ENCODE measurements at regions not wholly inside any gene's neighbourhood (a gene's known extent, or its start where the extent isn't known, plus 50 kb on each side); places are given as distances from the start of the nearest gene placed in this dataset.

DNA sequence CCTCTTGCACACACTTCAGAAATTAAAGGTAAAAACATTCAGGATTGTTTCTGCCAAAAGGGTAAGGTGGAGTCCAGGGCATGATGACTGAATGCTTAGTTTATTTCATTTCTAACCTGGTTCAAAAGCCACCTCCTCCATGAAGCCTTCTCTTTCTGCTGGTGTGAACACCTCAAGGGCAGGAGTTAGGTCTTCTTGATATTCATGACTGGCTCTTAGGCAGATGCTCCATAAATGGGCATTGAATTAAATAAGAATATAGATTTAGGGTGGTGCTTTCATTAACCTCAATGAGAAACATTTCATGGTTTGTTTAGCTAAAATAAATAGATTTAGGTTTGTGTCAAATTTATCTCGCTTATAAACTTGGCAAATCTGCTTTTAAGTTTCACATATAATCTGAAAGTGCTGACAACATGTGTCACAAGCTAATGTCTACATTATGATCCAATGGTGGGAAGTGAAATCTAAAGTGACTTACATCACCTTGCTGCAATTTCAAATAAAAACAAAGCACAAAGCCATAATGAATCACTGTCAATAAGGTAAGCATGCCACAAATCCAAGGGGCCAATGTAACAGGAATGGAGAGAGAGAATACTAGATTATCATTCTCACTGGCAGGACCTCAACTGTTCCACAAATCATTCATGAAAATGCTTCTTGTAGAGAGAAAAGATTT lies 72.7 kb upstream of the GRIP1 start (continued):
- TF ChIP-seq ZNF740 (CRISPR knock-in tag; IDR thresholded peaks at IDR 0.05) (no peak), MEIS1 (CRISPR knock-in tag; IDR thresholded peaks at IDR 0.05; ENCODE audit: borderline replicate concordance) (no peak)

- Histone ChIP-seq H3K27me3 (ENCODE audit: control insufficient read depth in 1 of 2, insufficient read depth in 2 of 2, low read length in 2 of 2) (no peaks in the 10 kb centered on the region), H3K27ac (ENCODE audit: extremely low read length, insufficient read depth, low read length) (no peak overlapping the region), H3K4me3 (replicated peaks in 1 of 3; ENCODE audit: insufficient read depth in 1 of 3, low read depth in 2 of 3, low read length in 3 of 3) (no peak overlapping the region), H3K36me3 (replicated peaks in 1 of 2; ENCODE audit: control insufficient read depth in 1 of 2, insufficient read depth in 2 of 2, low read length in 2 of 2) (no peaks in the 10 kb centered on the region), H4K20me1 (ENCODE audit: insufficient read depth, low read length) (no peaks in the 10 kb centered on the region), H3K9me3 (ENCODE audit: low read length) (no peaks in the 10 kb centered on the region), H2AFZ (ENCODE audit: low read length) (no peak overlapping the region), H3K4me2 (ENCODE audit: low read depth, low read length) (no peak overlapping the region), H3K4me1 (ENCODE audit: insufficient read depth, low read length) (no peaks in the 10 kb centered on the region), H3K79me2 (ENCODE audit: insufficient read depth, low read length) (no peaks in the 10 kb centered on the region), H3K9ac (ENCODE audit: insufficient read depth, low read depth, low read length) (no peak overlapping the region)
- in situ Hi-C loops (cut with HindIII; ENCODE audit: extremely low pct_ligation_motif_present, low pct_unique_long_range_greater_than_20kb) (no loop called here), intact Hi-C loops (cut with micrococcal nuclease; ENCODE audit: unreplicated experiment) (no loop called here)
- no TSS peak for BruUV-seq (replicated peaks)
- ChIA-PET POLR2A (no interaction called here), CTCF (ENCODE audit: low intra/inter-chr PET ratio, low total read pairs) (no interaction called here)
- WGBS (ENCODE audit: low lambda C conversion rate), result 0% methylated on average over 1 of the region's 1 CpG
- no peak for TF ChIP-seq ZEB1 (IDR thresholded peaks at IDR 0.05; ENCODE audit: insufficient replicate concordance, low read depth)
- TF ChIP-seq ZNF761 (CRISPR knock-in tag; conservative IDR thresholded peaks at IDR 0.05), result no peak
- TF ChIP-seq ZNF451 (CRISPR knock-in tag; IDR thresholded peaks at IDR 0.05), result no peak
- TF ChIP-seq, protein P1, sequence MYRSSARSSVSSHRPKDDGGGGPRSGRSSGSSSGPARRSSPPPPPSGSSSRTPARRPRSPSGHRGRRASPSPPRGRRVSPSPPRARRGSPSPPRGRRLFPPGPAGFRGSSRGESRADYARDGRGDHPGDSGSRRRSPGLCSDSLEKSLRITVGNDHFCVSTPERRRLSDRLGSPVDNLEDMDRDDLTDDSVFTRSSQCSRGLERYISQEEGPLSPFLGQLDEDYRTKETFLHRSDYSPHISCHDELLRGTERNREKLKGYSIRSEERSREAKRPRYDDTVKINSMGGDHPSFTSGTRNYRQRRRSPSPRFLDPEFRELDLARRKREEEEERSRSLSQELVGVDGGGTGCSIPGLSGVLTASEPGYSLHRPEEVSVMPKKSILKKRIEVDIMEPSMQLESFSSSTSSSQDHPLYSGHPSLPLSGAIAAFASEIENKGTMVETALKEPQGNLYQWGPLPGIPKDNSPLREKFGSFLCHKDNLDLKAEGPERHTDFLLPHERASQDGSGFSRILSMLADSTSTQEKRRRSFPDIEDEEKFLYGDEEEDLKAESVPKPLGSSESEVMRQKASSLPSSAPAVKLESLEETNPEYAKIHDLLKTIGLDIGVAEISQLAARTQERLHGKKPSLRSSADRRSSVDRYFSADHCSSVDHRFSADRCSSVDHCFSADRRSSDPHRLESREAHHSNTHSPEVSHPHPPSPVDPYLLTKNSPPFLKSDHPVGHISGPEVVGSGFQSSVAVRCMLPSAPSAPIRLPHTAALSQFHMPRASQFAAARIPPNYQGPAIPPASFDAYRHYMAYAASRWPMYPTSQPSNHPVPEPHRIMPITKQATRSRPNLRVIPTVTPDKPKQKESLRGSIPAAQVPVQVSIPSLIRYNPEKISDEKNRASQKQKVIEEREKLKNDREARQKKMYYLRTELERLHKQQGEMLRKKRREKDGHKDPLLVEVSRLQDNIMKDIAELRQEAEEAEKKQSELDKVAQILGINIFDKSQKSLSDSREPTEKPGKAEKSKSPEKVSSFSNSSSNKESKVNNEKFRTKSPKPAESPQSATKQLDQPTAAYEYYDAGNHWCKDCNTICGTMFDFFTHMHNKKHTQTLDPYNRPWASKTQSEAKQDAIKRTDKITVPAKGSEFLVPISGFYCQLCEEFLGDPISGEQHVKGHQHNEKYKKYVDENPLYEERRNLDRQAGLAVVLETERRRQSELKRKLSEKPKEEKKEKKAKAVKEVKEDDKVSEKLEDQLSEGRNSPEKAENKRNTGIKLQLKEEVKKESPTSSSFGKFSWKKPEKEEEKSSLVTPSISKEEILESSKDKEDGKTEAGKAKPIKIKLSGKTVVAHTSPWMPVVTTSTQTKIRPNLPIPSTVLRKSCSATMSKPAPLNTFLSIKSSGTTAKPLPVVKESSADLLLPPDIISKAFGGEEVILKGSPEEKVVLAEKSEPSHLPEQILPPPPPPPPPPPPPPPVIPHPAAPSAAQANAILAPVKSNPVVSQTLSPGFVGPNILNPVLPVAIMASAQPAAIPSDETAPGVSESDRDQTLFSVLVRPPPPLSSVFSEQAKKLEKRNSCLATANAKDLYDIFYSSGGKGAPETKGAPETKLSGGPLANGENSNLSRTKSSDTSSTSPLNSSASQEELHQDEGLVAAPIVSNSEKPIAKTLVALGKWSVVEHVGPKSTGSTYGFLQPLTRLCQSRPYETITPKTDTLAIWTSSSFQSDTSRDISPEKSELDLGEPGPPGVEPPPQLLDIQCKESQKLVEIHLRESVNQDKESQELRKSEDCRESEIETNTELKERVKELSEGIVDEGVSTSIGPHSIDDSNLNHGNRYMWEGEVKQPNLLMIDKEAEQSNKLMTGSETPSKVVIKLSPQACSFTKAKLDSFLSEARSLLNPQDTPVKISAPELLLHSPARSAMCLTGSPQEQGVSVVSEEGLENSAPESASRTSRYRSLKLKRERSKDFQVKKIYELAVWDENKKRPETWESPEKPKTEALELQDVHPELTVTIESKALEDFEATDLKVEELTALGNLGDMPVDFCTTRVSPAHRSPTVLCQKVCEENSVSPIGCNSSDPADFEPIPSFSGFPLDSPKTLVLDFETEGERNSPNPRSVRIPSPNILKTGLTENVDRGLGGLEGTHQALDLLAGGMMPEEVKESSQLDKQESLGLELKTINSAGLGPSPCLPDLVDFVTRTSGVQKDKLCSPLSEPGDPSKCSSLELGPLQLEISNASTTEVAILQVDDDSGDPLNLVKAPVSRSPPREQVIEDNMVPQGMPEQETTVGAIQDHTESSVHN (CRISPR knock-in tag; IDR thresholded peaks at IDR 0.05), result no peak
- no peak for TF ChIP-seq TBP (CRISPR knock-in tag; IDR thresholded peaks at IDR 0.05)
- no peak for TF ChIP-seq ZBTB7A (CRISPR knock-in tag; IDR thresholded peaks at IDR 0.05)
- TF ChIP-seq ESRRA (CRISPR knock-in tag; IDR thresholded peaks at IDR 0.05; ENCODE audit: low read depth), result no peak
- no peak for FAIRE-seq
- no peak for DNase-seq (ENCODE audit: low spot score)
- no peak for ATAC-seq
Measured at GRCh38 chr12:66753810-66754209, 74.9 kb upstream of the GRIP1 start.

Measured in HepG2 (cell line).